ENCODE measurements at regions not wholly inside any gene's neighbourhood (a gene's known extent, or its start where the extent isn't known, plus 50 kb on each side); places are given as distances from the start of the nearest gene placed in this dataset.

DNA sequence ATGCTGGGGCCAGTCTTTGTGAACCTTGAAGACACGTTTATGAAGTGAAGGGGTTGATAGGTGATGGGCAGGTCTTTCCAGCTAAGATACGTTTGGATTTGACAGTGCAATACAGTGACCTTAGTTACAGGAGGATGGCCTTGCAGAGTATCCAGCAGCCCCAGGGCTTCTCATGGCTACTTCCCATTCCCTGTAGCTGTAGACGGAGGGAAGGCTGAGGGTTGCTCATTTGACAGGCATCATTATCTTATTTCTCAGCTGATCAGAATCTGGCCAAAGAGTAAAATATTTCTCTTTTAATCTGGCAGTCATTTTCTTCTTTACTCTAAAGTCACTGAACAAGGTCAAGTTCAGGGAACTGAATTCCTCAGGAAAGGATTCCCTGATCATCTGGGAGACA is 85.1 kb upstream of the RMDN2 start:
- no peak for DNase-seq

DNA sequence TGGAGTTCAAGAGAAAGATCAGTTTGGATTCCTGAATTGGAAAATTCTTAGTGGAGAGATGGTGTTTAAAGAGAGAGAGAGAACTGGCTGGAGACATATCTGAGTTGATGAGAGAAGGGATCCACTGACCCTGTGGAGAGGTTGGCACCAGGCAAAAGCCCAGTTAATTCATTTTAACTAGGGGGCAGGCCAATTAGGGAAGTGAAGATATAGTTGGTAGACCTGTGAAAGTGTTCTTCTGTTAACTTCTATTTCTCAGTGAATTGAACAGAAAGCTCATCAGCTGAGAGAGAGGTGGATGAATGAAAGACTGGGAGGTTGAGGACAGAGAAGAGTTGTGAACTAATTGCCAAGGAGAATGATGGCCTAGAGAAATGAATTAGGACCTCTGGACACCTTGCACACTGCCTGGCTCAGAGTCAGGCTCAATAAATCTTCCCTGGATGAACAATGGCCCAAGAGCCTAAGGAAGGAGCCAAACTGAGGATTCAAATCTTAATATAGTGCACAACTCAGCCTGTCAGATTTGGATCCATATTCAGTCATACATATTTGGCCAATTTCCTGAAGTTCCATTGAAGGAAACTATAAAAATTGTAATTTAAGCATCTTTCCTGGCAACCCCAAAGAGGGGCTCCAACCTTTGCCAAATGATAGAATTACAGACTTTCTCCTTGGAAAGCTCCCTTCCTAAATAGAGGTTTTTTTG is 82.2 kb upstream of the RMDN2 start:
- DNase-seq = no peak

- DNase-seq = no peak
These were observed 81.5 kb upstream of the RMDN2 start for GRCh38 chr2:37843556-37843955.

- DNase-seq = no peak
These were observed 78.9 kb upstream of the RMDN2 start for GRCh38 chr2:37846207-37846606.

DNA sequence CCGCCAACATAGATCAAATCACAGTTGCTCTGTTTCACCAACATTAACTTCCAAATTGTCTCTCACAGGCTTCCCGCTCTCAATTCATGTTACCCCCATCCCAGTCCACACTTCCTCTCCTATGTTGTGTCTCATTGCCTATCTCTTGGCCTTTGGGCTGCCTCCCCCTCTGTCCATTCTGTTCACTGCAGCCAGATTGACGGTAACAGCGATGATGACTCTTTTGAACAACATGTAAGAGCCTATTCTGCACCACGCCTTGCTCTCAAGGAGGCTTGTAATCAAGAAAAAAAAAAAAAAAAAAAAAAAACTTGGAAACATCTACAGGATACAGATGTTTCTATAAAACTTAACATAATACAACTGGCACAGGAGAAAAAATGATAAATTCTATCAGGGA is 77.3 kb upstream of the RMDN2 start:
- DNase-seq = no peak

- no peak for DNase-seq
These were observed 76.6 kb upstream of the RMDN2 start for GRCh38 chr2:37848451-37848850.

GRCh38 chr2:37849911-37850310 is 75.2 kb upstream of the RMDN2 start:
- no peak for DNase-seq

- DNase-seq = no peak
These were observed 73.7 kb upstream of the RMDN2 start for GRCh38 chr2:37851428-37851827.

DNA sequence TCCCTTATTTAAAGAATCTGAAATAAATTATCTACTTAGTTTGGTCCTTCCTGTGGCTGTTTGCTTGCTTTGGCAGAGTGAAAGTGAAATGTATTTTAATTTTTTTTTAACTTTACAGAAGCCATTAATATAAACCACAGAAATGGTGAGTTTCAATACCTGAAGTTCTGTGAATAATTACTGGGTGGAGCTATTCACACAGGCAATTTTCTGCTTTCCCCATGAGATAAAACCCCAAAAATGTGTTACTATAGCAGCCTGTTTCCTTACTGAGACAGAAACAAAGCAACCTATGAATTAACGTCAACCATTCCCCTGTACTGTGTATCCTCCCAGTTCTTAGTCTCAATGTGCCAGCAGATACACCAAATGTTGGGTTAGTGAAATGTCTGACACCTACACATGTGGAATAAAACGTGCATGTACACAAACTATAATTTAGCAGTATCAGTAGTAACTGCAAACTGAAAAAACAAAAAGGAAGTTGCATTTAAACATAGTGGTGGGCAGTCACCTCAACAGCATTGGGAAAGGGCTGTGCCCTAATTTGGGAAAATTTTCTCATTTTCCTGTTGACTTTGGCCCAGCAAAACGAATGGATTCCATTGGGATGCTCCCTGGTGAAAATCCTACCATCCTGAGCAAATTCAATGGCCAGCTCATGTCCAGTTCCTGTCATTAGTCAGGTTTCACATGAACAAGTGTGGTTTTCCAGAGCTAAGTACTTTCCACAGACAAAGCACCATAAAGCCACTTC is 73.1 kb upstream of the RMDN2 start:
- DNase-seq = no peak

DNA sequence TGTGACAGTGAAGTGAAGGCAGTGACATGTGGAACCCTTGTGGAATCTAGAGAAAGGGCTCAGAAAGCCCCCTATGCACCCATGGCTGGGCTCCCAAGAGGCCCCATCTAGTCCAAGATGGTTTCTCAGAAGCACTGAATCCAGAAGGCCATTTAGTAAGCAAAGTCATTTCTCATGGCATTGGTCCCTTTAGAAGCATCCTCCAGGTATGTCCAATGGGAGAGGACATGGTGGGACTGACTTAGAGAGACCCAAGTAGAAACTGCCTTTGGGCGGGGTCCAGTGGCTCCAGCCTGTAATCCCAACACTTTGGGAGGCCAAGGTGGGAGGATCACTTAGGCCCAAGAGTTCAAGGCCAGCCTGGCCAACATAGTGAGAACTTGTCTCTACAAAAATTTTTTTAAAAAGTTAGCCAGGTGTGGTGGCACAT is 72.5 kb upstream of the RMDN2 start:
- DNase-seq = no peak

GRCh38 chr2:37854676-37855282 is 70.3 kb upstream of the RMDN2 start:
- no peak for DNase-seq

DNA sequence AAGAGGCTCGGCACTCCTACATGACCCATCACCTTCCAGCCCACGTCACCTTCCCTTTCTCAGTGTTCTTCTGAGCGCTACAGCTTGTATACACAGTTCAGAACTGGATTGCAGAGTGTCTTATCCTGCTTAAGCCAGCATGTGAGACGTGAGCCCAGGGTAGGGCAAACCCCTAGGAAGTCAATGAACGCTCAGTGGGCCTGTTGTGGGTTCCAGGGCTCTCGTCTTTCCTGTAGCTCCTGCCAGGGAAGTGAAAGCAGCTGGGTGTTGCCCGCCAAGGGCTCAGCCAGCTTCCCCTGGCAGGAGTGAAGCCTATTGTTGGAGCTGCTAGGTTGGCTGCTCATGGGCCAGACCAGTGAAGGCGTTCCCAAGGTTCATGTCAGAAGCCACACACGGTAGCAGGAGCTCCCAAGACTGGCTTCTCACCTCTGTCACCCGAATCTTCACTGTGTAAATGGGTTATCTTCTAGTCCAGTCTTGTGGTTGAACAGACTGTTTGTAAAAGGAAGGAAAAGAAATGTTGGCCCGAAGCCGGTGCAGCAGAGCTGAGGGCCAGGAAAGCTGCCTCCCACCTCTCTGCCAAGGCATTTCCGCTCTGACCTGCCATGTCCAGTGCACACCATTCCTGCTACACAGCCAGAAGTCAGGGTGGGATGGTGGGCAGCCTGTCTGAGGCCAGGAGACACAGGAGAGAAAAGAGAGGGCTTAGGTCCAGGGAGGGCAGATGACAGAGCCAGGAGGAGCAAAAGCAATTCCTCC is 69.6 kb upstream of the RMDN2 start:
- DNase-seq = no peak

- no peak for DNase-seq
These were observed 68.9 kb upstream of the RMDN2 start for GRCh38 chr2:37856101-37856751.

DNA sequence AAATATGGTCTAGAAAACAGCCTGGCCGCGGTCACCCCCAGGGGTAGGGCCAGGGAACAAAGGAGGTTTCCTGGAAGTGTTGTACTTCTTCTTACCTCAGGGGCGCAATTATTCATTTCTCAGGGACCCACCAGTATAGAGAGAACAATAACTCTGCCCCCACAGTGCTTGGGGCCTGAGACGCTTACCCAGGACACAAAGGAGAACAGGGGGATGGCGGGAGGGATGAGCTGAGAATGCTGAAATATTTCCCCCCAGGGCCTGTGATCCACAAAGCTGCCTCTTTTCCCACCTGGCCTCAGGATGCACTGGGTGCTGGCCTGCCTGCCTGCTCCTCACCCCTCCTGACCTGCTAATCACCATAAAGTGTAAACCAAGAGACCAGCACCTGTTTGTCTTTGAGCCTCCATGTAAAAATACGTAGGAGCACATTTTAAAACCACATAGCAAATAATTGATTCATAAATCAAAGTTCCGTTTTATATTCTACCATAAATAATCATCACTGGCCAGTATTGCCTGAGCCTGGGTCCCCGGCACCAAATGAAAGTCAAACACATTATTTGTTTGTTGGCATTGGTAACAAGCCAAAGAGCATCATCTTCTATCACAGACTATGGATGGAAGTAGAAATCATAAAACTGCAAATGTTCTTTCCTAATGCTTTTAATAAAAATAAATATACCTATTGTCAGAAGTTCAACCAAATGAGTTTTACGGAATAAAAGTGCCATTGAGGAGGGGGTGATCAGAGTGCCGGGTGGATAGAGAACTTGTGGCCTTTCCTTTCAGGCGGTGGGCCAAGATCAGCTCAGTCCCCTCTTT is 67.3 kb upstream of the RMDN2 start:
- no peak for DNase-seq

- no peak for DNase-seq
These were observed 66.7 kb upstream of the RMDN2 start for GRCh38 chr2:37858400-37858711.

DNA sequence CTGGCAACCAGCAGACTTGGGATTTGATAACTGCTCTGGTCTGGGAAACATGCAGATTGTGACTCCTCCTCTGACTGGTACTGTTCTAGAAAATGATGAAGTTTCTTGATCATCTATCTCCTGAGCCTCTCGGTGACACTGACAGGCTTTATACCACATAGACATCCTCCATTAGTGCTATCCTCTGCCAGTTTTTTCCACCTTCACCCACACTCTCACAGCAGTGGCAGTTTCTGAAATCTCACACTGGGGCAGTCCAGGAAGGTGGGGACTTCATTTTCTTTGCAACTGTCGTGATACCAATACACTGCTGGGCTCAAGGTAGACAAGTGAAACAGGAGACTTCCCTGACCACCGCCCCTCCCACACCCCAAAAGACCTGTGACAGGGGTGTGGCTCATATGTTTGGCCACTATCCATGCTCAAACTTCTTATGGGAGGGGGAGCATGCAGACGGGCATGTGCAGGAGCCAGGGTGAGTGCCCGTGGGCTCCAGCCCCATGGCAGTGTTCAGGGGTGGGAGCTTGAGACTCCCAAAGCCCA is 66.3 kb upstream of the RMDN2 start:
- no peak for DNase-seq

- DNase-seq = no peak
These were observed 62.5 kb upstream of the RMDN2 start for GRCh38 chr2:37862620-37863019.

- DNase-seq = no peak
These were observed 60.9 kb upstream of the RMDN2 start for GRCh38 chr2:37864217-37864616.

DNA sequence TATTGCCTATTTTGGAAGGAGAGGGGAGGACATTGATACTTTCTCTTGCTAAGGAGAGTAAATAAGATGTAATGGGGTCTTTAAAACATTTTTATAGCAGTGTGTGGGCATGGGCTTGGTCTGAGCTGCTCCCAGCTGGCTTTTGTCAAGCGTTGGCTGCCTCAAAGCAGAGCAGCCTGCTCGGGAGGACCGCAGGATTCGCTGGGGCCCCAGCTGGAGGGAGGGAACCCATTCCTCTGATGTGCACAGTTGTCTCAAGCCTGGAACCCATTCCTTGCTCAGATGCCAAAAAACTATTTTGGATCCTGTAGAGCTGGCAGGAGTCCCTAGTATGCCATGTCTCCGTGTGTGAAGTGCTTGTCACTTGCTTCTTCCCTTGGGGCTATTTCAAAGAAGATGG is 59.4 kb upstream of the RMDN2 start:
- DNase-seq = no peak

- no peak for DNase-seq
These were observed 58.7 kb upstream of the RMDN2 start for GRCh38 chr2:37866171-37866934.

- DNase-seq = no peak
These were observed 57.9 kb upstream of the RMDN2 start for GRCh38 chr2:37867166-37867565.
